Hepatocyte (in vitro differentiated cells): ENCODE measurements at regions not wholly inside any gene's neighbourhood (a gene's known extent, or its start where the extent isn't known, plus 50 kb on each side); places are given as distances from the start of the nearest gene placed in this dataset.

ENCODE experiments used
- DNase-seq: peaks from one replicate; pipeline ENCODE4 v3.0.0-alpha.2; 2016; ENCODE audit warnings: low spot score
- H2AFZ ChIP-seq: fragments of 200-600 bp; sonication (generic); 2 replicates; pipeline ENCODE4 v1.6.0; 2016; ENCODE audit warnings: antibody characterized with exemption, mild to moderate bottlenecking
- H3K27ac ChIP-seq: fragments of 200-600 bp; sonication (generic); 2 replicates; pipeline ENCODE4 v1.5.1; 2016; ENCODE audit warnings: mild to moderate bottlenecking
- H3K27me3 ChIP-seq: fragments of 200-600 bp; sonication (generic); 2 replicates; pipeline ENCODE4 v1.6.1; 2016
- H3K36me3 ChIP-seq: fragments of 200-600 bp; sonication (generic); replicated peaks from 2 replicates; pipeline ENCODE4 v1.5.1; 2016; ENCODE audit warnings: low read depth; ENCODE audit not compliant: insufficient read depth
- H3K4me1 ChIP-seq: fragments of 200-600 bp; sonication (generic); 2 replicates; pipeline ENCODE4 v1.5.1; 2016; ENCODE audit warnings: mild to moderate bottlenecking, moderate library complexity; ENCODE audit not compliant: insufficient read depth
- H3K4me2 ChIP-seq: fragments of 200-600 bp; sonication (generic); 2 replicates; pipeline ENCODE4 v1.6.0; 2016
- H3K4me3 ChIP-seq: fragments of 200-600 bp; sonication (generic); 2 replicates; pipeline ENCODE4 v1.5.1; 2016; ENCODE audit warnings: mild to moderate bottlenecking
- H3K79me2 ChIP-seq: fragments of 200-600 bp; sonication (generic); 2 replicates; pipeline ENCODE4 v1.6.0; 2017; ENCODE audit warnings: mild to moderate bottlenecking
- H3K9me2 ChIP-seq: fragments of 200-600 bp; sonication (generic); replicated peaks from 2 replicates; pipeline ENCODE4 v1.6.0; 2017; ENCODE audit warnings: mild to moderate bottlenecking; ENCODE audit not compliant: insufficient read depth
- H3K9me3 ChIP-seq: fragments of 200-600 bp; sonication (generic); 2 replicates; pipeline ENCODE4 v1.5.1; 2016; ENCODE audit warnings: low read depth, mild to moderate bottlenecking
- H4K20me1 ChIP-seq: fragments of 200-600 bp; sonication (generic); 2 replicates; pipeline ENCODE4 v1.6.0; 2016; ENCODE audit warnings: mild to moderate bottlenecking; ENCODE audit not compliant: insufficient read depth, poor library complexity, severe bottlenecking
- EZH2 ChIP-seq: fragments of 200-600 bp; sonication (generic); IDR thresholded peaks from 2 replicates; pipeline ENCODE4 v1.6.1; 2016; ENCODE audit warnings: antibody characterized with exemption, mild to moderate bottlenecking, borderline replicate concordance
- EZH2phosphoT487 ChIP-seq: fragments of 200-600 bp; sonication (generic); IDR thresholded peaks from one replicate; pipeline ENCODE4 v1.6.1; 2018; ENCODE audit warnings: antibody characterized with exemption, mild to moderate bottlenecking, low read depth, moderate library complexity; ENCODE audit not compliant: unreplicated experiment, severe bottlenecking
- WGBS: methylation state at CpG from one replicate; pipeline ENCODE4 v1.1.6; 2016; ENCODE audit warnings: low lambda C conversion rate; ENCODE audit errors: missing lambda C conversion rate; 5-methylcytosine and 5-hydroxymethylcytosine counted together
- TF ChIP-seq, protein P1 (sequence below): fragments of 200-600 bp; sonication (generic); IDR thresholded peaks from 2 replicates; pipeline ENCODE4 v1.5.1; 2016; ENCODE audit warnings: antibody characterized with exemption, mild to moderate bottlenecking; ENCODE audit not compliant: poor library complexity

DNA sequence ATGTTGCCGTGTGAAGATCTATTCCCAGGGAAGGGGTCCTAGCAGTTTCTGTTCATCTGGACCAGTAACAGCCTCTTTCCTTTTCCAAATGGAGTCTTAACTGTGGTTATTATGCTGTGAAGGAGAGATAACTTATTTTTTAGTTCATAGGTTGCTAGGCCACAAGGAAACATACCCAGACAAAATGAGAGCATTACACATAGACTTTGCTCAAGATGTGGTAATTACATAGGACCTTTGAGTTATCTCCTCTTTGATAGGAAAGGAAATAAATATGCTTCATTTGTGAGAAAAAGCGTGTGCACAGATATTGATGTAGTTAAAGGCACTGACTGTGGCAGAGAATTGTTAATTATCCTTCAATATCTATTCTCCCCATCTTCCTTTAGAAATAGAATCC, 52.5 kb upstream of the SNX2 start:
- no peak for TF ChIP-seq EZH2phosphoT487
- TF ChIP-seq, protein P1, sequence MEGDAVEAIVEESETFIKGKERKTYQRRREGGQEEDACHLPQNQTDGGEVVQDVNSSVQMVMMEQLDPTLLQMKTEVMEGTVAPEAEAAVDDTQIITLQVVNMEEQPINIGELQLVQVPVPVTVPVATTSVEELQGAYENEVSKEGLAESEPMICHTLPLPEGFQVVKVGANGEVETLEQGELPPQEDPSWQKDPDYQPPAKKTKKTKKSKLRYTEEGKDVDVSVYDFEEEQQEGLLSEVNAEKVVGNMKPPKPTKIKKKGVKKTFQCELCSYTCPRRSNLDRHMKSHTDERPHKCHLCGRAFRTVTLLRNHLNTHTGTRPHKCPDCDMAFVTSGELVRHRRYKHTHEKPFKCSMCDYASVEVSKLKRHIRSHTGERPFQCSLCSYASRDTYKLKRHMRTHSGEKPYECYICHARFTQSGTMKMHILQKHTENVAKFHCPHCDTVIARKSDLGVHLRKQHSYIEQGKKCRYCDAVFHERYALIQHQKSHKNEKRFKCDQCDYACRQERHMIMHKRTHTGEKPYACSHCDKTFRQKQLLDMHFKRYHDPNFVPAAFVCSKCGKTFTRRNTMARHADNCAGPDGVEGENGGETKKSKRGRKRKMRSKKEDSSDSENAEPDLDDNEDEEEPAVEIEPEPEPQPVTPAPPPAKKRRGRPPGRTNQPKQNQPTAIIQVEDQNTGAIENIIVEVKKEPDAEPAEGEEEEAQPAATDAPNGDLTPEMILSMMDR = no peak
- TF ChIP-seq EZH2 = no peak
- no peaks in the 10 kb centered on the region for H3K9me2 ChIP-seq
- no peaks in the 10 kb centered on the region for H3K4me1 ChIP-seq
- H3K79me2 ChIP-seq = no peaks in the 10 kb centered on the region
- WGBS = 90% methylated on average over 2 of the region's 2 CpGs
- no peak overlapping the region for H3K4me2 ChIP-seq
- H3K27ac ChIP-seq = peak overlapping the region; percentile 22
- no peak for DNase-seq
- no peak overlapping the region for H3K4me3 ChIP-seq
- H3K9me3 ChIP-seq = no peaks in the 10 kb centered on the region
- H2AFZ ChIP-seq = no peak overlapping the region
- no peaks in the 10 kb centered on the region for H3K36me3 ChIP-seq
- H3K27me3 ChIP-seq = no peaks in the 10 kb centered on the region
- no peaks in the 10 kb centered on the region for H4K20me1 ChIP-seq

DNA sequence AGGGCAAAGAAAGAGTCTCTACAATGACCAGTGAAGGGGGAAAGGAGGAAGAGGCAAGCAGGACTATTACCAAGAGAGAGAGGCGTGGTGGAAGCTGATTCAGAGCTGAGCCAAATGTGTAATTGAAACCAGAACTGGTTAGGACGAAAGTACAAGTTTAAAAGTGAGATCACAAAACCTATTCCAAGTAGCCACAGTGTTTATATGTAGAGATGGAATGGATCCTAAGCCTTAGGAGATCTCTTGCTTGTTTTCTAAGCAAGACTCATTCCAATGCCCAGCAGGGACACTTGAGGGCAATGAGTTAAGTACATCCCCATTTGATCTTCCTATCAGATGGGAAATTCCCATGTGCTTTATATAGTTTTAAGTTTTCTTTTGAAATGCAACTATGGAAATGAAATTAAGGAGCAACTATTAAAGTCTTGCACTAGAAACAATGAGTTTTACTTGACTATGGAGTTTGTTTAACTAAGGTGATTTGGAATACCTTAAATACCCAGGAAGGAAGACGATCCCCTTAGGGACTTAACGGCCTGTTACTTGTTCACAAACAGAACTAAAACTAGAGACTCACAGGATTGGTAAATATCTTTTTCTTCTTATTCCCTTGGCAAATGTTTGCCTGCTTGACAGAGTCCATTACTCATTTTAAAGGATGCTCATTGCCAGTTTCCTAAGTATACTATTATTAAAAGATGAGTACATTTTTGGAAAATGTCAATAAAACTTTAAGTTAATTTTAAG, 51.1 kb upstream of the SNX2 start:
- Histone ChIP-seq H3K79me2 (no peaks in the 10 kb centered on the region), H2AFZ (no peak overlapping the region), H3K27ac (peak overlapping the region; percentile 55), H3K4me2 (no peak overlapping the region), H3K4me3 (no peak overlapping the region), H3K9me2 (no peaks in the 10 kb centered on the region), H3K27me3 (no peaks in the 10 kb centered on the region), H3K9me3 (no peaks in the 10 kb centered on the region), H3K4me1 (no peaks in the 10 kb centered on the region), H3K36me3 (no peaks in the 10 kb centered on the region), H4K20me1 (no peaks in the 10 kb centered on the region)
- DNase-seq = no peak
- 44% methylated on average over 4 of the region's 4 CpGs for WGBS
- TF ChIP-seq, protein P1 = no peak
- TF ChIP-seq EZH2phosphoT487 (no peak), EZH2 (no peak)
